NCI-H82 treated with DMSO at 0.1 percent for 48 hours (cell line): ENCODE measurements at regions not wholly inside any gene's neighbourhood (a gene's known extent, or its start where the extent isn't known, plus 50 kb on each side); places are given as distances from the start of the nearest gene placed in this dataset.
A peak's percentile ranks its signal among the peaks of the same experiment; 100 is the strongest.
"Not testable (repeated sequence)": the region's sequence is repeated elsewhere in the genome, so short reads cannot be mapped to it uniquely, and the experiment has no call there.

Source experiments
- DNase-seq: peaks from one replicate; lab custom pipeline; 2025; ENCODE audit not compliant: unreplicated experiment; lab: John Stamatoyannopoulos, UW

DNA sequence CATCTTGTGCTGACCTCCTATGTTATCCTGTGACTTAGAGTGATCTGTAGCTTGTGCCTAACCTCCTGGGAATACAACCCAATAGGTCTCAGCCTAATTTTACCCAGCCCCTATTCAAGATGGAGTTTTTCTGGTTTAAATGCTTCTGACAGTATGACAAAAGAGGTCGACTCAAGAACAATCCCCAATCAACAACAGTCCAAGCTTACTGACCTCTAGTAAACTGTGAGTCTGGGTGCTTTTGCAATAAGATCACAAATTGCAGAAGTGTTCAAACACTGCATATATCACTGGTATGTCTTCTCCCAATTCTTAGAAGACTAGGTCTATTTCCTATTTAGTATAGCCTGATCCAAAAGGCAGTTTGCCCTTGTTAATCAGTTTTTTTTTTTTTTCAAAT is 323.5 kb upstream of the PTGER4 start:
- DNase-seq: no peak

DNA sequence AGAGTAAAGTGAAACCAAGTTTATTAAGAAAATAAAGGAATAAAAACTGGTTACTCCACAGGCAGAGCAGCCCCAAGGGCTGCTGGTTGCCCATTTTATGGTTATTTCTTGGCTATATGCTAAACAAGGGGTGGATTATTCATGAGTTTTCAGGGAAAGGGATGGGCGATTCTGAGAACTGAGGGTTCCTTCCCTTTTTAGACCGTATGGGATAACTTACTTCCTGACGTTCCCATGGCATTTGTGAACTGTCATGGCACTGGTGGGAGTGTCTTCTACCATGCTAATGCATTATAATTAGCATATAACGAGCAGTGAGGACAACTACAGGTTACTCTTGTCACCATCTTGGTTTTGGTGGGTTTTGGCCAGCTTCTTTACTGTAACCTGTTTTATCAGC is 323.9 kb upstream of the PTGER4 start:
- no peak for DNase-seq

DNA sequence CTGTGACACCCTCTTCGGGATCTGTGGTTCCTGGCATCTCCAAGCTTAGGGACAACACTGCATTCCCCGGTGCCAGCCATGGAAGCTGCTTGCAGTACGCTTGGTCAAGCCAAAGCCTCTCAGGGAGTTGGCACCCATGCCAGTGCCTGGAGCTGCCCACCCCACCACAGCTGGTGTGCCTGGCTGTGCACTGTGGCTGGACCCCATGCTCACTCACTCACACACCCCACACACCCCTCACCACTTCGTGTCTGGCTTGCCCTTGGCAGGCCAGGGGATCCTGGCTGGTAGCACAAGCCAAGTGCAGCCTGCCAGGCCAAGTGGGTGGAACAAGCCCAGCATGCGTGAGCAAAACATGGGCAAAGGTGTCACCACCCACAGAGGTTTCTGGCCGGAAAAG is 324.5 kb upstream of the PTGER4 start:
- no peak for DNase-seq

DNA sequence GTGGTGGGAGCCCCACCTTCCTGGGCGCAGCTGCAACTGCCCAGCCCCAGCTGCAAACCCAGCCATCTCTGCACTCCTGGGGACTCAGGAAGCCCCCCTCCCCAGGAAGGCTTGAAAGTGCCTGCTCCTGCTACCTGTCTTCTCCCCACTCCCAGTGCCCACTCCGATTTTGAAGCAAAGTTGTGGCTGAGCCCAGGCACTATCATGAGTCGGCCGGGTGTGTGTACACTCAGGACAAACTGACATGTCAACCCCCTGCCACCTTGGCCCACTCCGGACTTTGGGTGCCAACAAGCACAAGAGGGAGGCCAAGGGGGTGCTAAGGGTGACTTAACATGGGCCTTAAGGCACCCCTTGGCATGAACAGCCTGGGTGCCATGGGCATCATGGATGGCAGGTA is 325.5 kb upstream of the PTGER4 start:
- DNase-seq: no peak

DNA sequence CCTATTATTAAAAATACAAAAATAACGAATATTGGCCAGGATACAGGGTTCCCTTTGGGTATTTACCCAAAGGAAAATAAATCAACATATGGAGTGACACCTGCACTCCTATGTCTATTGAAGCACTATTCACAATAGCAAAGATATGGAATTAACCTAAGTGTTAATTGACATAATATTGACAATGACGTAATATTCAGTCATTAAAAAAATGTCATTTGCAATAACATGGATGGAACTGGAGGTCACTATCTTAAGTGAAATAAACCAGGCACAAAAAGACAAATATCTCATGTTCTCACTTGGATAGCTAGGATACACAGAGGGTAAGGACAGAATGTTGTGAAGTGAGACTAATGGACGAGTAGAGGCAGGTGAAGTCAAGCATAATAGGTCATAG is 326.3 kb upstream of the PTGER4 start:
- no peak for DNase-seq

DNA sequence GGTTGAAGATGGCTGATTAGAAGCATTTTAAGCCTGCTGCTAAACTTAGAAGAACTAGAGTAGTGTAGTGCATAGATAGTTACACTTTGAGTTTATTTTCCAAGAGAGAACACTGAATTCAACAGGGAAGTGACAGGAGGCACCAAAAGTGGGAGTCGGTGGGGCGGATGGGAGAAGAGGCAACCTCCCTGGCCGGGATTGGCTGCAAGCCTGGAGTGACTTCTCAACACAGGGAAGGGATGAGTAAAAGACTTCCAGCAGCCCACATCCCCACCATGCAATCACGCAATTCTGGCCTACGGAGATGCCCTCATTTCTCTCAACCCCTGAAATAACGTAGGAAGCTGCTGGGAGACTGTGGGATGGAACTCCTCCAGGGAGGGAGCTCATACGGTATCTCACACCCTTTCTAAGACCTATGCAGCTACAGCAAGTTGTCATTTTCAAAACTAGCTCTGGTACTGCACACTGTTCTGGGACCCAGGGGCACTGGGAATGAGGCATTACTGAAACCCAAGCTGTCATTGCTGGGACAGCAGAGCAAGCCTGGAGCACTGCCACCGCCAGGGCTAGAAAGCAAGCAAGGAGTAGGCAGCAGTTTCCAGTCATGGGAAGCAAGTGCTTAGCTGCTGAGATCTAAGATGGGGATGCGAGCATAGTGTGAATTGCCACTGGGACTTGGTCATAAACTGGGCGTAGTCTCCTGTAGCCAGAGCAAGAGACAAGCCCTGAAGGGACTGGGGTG is 331.6 kb upstream of the PTGER4 start:
- no peak for DNase-seq

DNA sequence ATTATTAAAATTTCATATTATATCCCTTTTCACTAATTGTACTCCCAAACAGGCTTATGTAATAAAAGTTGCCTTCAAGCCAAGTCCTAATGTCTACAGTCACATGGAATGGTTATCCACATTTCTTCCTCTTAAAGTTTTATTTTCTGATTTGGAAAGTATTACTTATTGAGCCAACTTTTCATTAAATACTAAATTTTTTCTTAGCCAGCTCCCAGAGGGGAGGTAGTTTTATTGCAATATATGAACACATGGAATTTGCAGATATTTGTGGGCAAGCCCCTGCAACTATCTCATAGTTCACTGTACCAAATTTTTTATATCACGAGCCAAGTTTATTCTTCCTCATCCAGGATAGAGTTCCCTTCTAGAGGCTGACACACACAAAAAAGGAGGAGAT is 332.8 kb upstream of the PTGER4 start:
- no peak for DNase-seq

DNA sequence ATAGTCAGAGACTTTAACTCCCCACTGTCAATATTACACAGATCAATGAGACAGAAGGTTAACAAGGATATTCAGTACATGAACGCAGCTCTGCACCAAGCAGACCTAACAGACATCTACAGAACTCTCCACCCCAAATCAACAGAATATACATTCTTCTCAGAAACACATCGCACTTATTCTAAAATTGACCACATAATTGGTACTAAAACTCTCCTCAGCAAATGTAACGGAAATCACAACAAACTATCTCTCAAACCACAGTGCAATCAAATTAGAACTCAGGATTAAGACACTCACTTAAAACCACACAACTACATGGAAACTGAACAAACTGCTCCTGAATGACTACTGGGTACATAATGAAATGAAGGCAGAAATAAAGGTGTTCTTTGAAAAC is 341.3 kb upstream of the PTGER4 start:
- not testable (repeated sequence) for DNase-seq

DNA sequence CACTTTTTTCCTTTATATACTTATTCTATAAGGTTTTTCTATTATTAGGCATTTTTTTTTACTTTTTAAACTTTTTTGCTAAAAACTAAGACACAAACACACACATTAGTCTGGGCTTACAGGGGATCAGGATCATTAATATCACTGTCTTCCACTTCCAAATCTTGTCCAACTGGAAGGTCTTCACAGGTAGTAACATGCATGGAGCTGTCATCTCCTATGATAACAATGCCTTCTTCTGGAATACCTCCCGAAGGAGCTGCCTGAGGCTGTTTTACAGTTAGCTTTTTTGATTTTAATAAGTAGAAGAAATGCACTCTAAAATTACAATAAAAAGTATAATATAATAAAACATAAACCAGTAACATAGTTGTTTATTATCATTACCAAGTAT is 345.5 kb upstream of the PTGER4 start:
- no peak for DNase-seq

DNA sequence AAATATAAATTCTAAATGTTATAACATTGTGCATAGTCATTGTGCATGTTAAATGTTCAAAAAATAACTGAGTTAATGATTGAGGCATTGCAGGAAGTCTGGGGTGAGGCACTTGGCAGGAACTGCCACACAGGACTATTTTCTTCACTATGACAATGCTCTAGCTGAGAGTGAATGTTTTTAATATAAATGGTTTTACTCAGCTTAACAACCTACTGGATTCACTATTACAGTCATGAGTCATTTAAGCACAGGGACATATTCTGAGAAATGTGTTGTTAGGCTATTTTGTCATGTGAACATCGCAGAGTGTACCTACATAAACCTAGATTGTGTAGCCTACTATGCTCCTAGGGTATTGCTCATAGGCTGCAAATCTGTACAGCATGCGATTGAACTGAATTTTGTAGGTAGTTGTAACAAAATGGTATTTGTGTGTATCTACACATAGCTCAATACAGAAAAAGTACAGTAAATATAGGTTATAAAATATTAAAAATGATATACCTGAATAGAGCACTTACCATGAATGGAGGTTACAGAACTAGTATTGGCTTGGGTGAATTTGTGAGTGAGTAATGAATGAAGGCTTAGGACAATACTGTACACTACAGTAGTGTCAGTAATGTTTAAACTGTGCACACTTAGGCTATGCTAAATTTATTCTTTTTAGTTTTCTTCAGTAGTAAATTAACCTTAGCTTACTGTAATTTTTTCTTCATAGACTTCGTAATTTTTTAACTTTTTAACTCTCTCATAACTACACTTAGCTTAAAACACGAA is 346.1 kb upstream of the PTGER4 start:
- no peak for DNase-seq

DNA sequence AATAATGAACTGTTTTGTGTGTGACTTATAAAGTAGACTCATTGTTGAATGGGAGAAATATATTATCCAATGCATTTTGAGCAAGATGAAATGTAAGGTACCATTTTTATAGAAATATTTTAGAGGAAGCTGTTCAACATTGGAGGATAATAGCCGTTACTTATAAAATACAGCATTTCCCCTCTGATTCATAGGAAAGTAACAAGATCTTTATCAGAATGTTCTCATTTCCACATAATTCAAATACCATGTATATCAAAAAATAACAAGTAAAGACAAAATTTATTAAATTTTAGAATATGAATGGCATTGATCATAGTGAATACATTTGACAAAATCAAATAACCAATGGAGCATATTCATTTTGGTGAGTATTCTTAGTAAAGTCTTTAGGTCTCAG is 346.7 kb upstream of the PTGER4 start:
- no peak for DNase-seq

DNA sequence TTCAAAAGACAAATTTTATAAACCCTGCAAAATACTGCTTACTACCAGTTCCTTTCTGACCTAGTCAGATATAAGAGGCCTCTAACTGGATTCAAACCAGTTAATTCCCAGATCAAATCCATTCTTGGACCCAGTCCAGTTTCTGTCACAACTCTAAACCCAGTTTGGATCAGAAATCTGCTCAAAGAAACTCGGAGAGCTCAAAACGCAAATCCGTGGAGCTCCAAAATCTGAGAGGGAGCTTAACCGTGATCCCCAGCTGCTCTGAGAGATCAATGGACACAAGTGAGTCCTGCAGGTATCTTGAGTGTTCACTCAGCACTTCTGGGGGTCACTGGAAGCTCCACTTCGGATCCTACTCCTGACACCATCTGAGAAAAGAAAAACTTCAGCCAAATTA is 348.1 kb upstream of the PTGER4 start:
- DNase-seq: peak; percentile 81

DNA sequence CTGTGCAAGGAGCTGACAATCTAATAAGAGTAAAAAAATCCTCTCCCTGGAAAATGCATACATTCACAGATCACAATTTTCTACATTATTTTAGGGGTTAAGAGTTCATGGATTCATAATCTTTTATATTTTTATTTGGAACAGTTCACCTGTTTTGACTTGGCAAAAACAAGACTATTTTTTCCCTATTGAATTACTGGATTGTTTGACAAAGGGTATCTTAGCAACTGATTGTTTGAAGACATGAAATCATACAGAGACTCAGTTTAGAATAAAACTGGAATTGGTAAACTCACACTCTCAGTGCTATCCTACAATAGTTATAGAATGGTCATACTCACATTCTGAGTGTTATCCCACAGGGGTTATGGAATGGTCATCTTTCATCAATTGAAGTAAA is 358.2 kb upstream of the PTGER4 start:
- DNase-seq: no peak

DNA sequence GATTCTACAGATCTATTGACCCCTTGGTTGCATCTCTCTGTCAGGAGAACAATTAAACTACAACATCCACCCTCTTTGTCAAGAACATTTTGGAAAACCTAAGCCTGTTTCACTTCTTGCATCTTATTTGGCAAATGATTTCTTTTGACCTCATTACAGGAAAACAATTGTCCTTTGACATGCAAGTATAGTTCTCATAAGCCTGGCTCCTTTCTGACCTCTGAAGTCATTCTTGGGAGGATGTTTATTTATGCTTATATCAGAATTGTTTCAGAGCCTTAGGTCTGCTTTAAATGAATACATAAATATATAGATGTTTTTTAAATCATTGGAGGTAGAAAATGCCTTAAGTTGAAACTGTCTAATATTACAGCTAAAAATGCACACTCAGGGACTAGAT is 361.3 kb upstream of the PTGER4 start:
- no peak for DNase-seq

DNA sequence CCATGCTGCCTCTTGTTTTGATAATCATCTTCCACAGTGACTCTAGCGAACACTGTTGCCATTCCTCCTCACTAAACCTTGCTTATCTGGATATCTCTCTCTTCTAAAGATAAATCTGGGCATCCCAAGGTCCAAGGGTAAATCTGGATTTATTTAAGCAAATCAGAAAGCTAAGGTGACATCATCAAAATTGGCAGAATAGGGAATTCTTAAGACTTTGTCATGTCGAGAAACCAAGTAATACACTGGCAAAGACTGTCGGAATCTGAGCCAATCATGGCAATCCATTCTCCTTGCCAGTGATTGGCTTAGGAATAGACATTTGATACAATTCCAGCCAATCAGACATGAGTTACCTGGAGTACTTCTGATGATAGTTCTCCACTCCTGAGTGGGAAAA is 362.7 kb upstream of the PTGER4 start:
- no peak for DNase-seq

DNA sequence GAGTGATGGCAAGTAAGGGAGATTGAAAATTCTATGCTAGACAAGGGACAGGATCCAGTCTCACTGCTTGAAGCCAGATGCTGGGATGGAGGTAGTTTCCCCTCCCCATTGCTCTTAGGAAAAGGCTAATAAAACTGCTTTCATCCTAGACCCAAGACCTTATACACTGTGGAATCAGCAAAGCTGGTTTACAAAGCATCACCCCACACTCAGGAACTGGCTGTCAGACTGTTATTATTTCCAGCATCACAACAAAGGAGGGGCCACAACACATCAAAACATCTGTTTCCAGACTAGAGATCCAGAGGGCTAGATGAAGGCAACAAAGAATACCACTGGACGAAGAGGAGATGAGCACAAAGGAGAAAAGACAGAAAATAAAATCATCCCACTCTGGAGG is 364.6 kb upstream of the PTGER4 start:
- DNase-seq: no peak

DNA sequence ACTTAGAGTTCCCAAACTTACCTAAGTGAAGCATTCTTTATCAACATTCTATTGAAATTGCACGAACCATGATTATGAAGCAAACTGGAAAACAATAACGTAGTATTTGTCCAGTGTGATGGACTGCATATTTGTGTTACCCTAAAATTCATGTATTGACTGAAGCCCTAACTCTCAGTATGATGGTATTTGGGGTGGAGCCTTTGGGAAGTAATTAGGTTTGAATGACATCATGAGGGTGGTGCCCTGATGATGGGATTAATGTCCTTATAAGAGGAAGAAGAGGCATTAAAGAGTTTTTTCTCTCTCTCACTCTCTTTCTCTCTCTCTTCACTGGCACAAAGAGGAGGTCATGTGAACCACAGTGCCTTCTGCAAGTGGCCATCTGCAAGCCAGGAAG is 365.4 kb upstream of the PTGER4 start:
- DNase-seq: no peak

DNA sequence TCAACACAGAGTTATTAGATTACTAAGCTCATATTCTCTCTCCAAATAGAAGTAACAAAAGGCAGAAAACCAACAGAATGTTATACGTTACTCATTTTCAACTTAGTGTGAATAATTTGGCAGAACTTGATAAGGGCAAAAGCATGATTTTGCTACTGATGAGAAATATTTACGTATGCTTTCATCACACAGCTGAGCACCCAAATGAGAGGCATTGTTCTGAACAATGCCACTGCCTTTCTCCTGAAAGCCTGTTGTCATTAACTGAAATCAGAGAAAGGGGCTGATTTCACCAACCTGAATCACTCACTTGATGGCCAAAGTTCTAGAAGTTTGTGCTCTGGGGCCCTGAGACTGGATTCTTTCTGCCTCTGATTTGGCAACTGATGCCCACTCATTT is 367.5 kb upstream of the PTGER4 start:
- DNase-seq: no peak

DNA sequence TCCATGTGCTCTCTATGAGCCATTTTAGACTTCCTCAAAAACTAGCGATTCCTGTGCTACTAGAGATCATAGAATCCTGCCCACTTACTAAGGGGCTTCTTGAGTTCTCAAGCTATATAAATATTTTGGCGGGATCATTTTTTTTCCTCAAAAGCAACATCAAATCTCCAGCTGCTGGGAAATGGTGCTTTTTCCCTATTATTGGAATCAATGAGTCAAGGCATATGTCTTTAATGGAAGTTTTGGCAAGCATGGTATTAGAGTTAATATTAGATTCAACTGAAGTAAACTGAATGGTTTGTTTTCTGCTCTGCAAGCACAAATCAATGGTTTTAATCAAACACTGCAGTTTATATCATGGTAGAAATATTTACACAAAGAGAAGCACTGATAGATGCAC is 369.9 kb upstream of the PTGER4 start:
- no peak for DNase-seq

DNA sequence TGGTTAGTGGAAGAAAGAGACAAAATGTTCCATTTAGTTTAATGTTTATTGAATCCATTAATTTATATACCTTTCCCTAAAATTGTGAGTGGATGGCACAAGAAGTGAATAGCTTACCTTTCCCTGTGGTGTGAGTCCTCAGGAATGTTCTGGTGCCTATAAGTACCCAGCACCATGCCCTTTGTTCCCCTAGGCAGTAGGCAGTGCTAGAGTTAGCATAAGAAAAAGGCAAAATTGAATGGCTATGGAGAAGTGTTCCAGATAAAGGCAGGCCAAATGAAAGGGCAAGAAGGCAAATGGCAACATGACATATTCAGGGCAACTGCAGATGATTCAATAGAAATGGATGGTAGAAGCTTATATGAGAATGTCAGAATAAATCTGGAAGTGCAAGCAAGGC is 370.8 kb upstream of the PTGER4 start:
- no peak for DNase-seq

DNA sequence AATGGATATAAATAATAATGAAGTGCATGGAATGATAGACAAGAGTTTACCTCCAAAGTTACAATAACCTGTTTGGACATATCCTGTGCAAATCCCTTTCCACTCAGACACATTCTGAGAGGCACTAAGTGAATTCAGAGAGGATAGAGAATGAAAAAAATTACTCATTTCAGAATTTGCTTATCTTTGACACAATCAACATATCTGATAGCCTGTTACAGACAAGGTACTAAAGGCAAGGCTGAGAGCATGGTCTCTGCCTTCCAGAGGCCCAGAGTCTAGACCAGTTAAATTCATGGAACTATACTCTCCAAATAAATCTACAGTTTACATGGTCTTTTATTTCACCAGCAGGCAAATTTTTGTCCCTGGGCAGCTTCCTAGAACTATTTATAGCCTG is 371.8 kb upstream of the PTGER4 start:
- no peak for DNase-seq

DNA sequence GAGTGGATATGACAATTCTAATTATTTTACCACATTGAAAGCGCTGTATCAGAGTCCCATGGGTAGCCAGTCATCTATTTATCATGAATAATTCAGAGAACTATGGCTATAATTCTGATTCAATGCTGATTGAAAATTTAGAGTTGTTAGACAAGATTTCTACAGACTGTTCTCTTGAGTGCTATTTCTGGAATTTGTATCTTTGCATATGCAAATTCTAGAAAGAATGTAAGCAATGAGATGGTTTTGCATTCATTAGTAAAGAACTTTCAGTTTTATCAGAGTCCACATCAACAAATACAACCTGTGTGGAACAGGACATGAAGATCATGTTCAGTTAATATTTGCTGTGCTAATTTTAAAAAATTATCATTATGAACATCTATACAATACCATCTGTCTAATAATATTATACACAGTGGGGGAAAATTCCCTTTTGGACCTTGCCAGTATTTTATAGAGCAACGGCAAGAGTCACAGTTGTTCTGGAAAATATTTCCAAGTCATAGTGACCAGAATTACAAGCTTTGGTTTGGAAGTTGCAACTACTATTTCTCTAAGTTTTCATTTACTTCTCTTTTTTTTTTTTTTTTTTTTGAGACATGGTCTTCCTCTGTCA is 372.7 kb upstream of the PTGER4 start:
- DNase-seq: no peak
